Prostate gland (tissue), 2 donors: ENCODE measurements at regions not wholly inside any gene's neighbourhood (a gene's known extent, or its start where the extent isn't known, plus 50 kb on each side); places are given as distances from the start of the nearest gene placed in this dataset.
"Not testable (repeated sequence)": the region's sequence is repeated elsewhere in the genome, so short reads cannot be mapped to it uniquely, and the experiment has no call there.

Experiments
- DNase-seq: peaks from one replicate; pipeline ENCODE4 v3.0.0-alpha.2; 2019; ENCODE audit warnings: low spot score
- H3K27ac ChIP-seq, 2 donors: fragments of 200-600 bp; sonication (generic); 2 replicates each; pipeline ENCODE4 v1.5.1; 2017 to 2019
- H3K27me3 ChIP-seq: fragments of 200-600 bp; sonication (generic); replicated peaks from 2 replicates; pipeline ENCODE4 v1.5.1; 2019; ENCODE audit not compliant: insufficient read depth
- H3K36me3 ChIP-seq, 2 donors: fragments of 200-600 bp; sonication (generic); 1 replicate in 1 of 2; 2 replicates in 1 of 2; pipeline versions ENCODE4 v1.5.1 to v1.8.1; 2017 to 2019
- H3K4me1 ChIP-seq: fragments of 200-600 bp; sonication (generic); replicated peaks from 2 replicates; pipeline ENCODE4 v1.5.1; 2019
- H3K4me3 ChIP-seq, 2 donors: fragments of 200-600 bp; sonication (generic); 2 replicates each; pipeline ENCODE4 v1.5.1; 2017 to 2019
- H3K9me3 ChIP-seq: fragments of 200-600 bp; sonication (generic); 2 replicates; pipeline ENCODE4 v1.5.1; 2017
- CTCF ChIP-seq, 4 experiments: fragments of 200-600 bp in 2 of 4; fragments of 450-650 bp in 2 of 4; sonication (generic) in 2 of 4; IDR thresholded peaks; 1 replicate in 3 of 4; 2 replicates in 1 of 4; pipeline ENCODE4 v1.5.1; 2016 to 2019; ENCODE audit warnings: antibody characterized with exemption in 4 of 4, mild to moderate bottlenecking in 2 of 4, moderate library complexity in 2 of 4
- POLR2A ChIP-seq: fragments of 450-650 bp; IDR thresholded peaks from one replicate; pipeline ENCODE4 v1.6.1; 2016; ENCODE audit warnings: antibody characterized with exemption, mild to moderate bottlenecking
- POLR2AphosphoS5 ChIP-seq: sonication (generic); formaldehyde crosslinking; IDR thresholded peaks from one replicate; pipeline ENCODE4 v1.6.1; 2017; ENCODE audit warnings: antibody characterized with exemption
- WGBS: methylation state at CpG from one replicate; pipeline ENCODE4 v1.1.5; 2018; 5-methylcytosine and 5-hydroxymethylcytosine counted together
- intact Hi-C: fragments of 100-400 bp; cut with DNase I; formaldehyde crosslinking; loops from one replicate; pipeline ENCODE4 v1.14.2; 2022

GRCh38 chr19:28542394-28543243, 670.3 kb downstream of the UQCRFS1 start:
- no peaks in the 10 kb centered on the region for H3K9me3 ChIP-seq
- H3K27ac ChIP-seq = no peak overlapping the region
- no peaks in the 10 kb centered on the region for H3K36me3 ChIP-seq
- H3K4me3 ChIP-seq = no peak overlapping the region
- TF ChIP-seq POLR2A = no peak
- TF ChIP-seq CTCF (IDR thresholded peaks at IDR 0.05) = no peak
- no peak for TF ChIP-seq POLR2AphosphoS5
- H3K27me3 ChIP-seq = no peaks in the 10 kb centered on the region
- no peaks in the 10 kb centered on the region for H3K4me1 ChIP-seq
- intact Hi-C loops = no loop called here
- WGBS = 57% methylated on average over 12 of the region's 12 CpGs
- DNase-seq = no peak

GRCh38 chr19:28541602-28542393, 671.2 kb downstream of the UQCRFS1 start:
- TF ChIP-seq POLR2AphosphoS5 = no peak
- TF ChIP-seq POLR2A = no peak
- no peak for TF ChIP-seq CTCF (IDR thresholded peaks at IDR 0.05)
- intact Hi-C loops = no loop called here

GRCh38 chr19:28541029-28541428, 671.9 kb downstream of the UQCRFS1 start:
- Histone ChIP-seq H3K27ac (no peak overlapping the region), H3K36me3 (no peaks in the 10 kb centered on the region), H3K4me1 (no peaks in the 10 kb centered on the region), H3K27me3 (no peaks in the 10 kb centered on the region), H3K4me3 (no peak overlapping the region), H3K9me3 (no peaks in the 10 kb centered on the region)
- 93% methylated on average over 3 of the region's 3 CpGs for WGBS
- DNase-seq = no peak
- intact Hi-C loops = no loop called here
- TF ChIP-seq POLR2AphosphoS5 = no peak
- no peak for TF ChIP-seq POLR2A
- TF ChIP-seq CTCF (IDR thresholded peaks at IDR 0.05) = no peak

More at GRCh38 chr19:28541602-28542393, 671.2 kb downstream of the UQCRFS1 start:
- no peaks in the 10 kb centered on the region for H3K9me3 ChIP-seq
- WGBS = 72% methylated on average over 6 of the region's 6 CpGs
- H3K4me3 ChIP-seq = no peak overlapping the region
- H3K4me1 ChIP-seq = no peaks in the 10 kb centered on the region
- H3K27me3 ChIP-seq = no peaks in the 10 kb centered on the region
- no peak overlapping the region for H3K27ac ChIP-seq
- no peaks in the 10 kb centered on the region for H3K36me3 ChIP-seq
- no peak for DNase-seq

GRCh38 chr19:28540385-28540784, 672.6 kb downstream of the UQCRFS1 start:
- WGBS = 92% methylated on average over 6 of the region's 6 CpGs
- H3K4me3 ChIP-seq, H3K9me3 ChIP-seq, H3K27me3 ChIP-seq, H3K36me3 ChIP-seq, intact Hi-C loops, H3K4me1 ChIP-seq, DNase-seq, H3K27ac ChIP-seq: not testable (repeated sequence)

GRCh38 chr19:28539759-28540158, 673.2 kb downstream of the UQCRFS1 start:
- H3K27me3 ChIP-seq = no peaks in the 10 kb centered on the region
- H3K9me3 ChIP-seq = no peaks in the 10 kb centered on the region
- TF ChIP-seq CTCF (IDR thresholded peaks at IDR 0.05) (no peak), POLR2AphosphoS5 (no peak), POLR2A (no peak)
- no peaks in the 10 kb centered on the region for H3K4me1 ChIP-seq
- no peak overlapping the region for H3K27ac ChIP-seq
- no peak overlapping the region for H3K4me3 ChIP-seq
- intact Hi-C loops = no loop called here
- H3K36me3 ChIP-seq = no peaks in the 10 kb centered on the region
- no peak for DNase-seq

- intact Hi-C loops, H3K36me3 ChIP-seq, H3K9me3 ChIP-seq, DNase-seq, H3K27me3 ChIP-seq, H3K27ac ChIP-seq, H3K4me3 ChIP-seq, H3K4me1 ChIP-seq: not testable (repeated sequence)
- 100% methylated on average over 2 of the region's 2 CpGs for WGBS
Observed at GRCh38 chr19:28538579-28538978, 674.4 kb downstream of the UQCRFS1 start.
